ENCODE measurements at regions not wholly inside any gene's neighbourhood (a gene's known extent, or its start where the extent isn't known, plus 50 kb on each side); places are given as distances from the start of the nearest gene placed in this dataset.
"Not testable (repeated sequence)": the region's sequence is repeated elsewhere in the genome, so short reads cannot be mapped to it uniquely, and the experiment has no call there.

GRCh38 chr12:115296613-115297198 lies 612.7 kb upstream of the TBX3 start:
- no peak overlapping the region for H3K4me3 ChIP-seq (ENCODE audit: control insufficient read depth, low read depth, low read length)
- no peak for TF ChIP-seq CTCF (IDR thresholded peaks at IDR 0.05; ENCODE audit: control insufficient read depth, insufficient read depth, low read depth, low read length, missing control alignments)
- no peak for DNase-seq (ENCODE audit: low read depth)

GRCh38 chr12:115295886-115296285 lies 611.9 kb upstream of the TBX3 start:
- no peak overlapping the region for H3K4me3 ChIP-seq (ENCODE audit: control insufficient read depth, low read depth, low read length)
- TF ChIP-seq CTCF (IDR thresholded peaks at IDR 0.05; ENCODE audit: control insufficient read depth, insufficient read depth, low read depth, low read length, missing control alignments): no peak
- DNase-seq (ENCODE audit: low read depth): no peak

- DNase-seq (ENCODE audit: low read depth): no peak
- H3K4me3 ChIP-seq (ENCODE audit: control insufficient read depth, low read depth, low read length): no peak overlapping the region
- no peak for TF ChIP-seq CTCF (IDR thresholded peaks at IDR 0.05; ENCODE audit: control insufficient read depth, insufficient read depth, low read depth, low read length, missing control alignments)
Measured at GRCh38 chr12:115294453-115295133, 610.6 kb upstream of the TBX3 start.

GRCh38 chr12:115285429-115285828 lies 601.5 kb upstream of the TBX3 start:
- DNase-seq (ENCODE audit: low read depth); H3K4me3 ChIP-seq (ENCODE audit: control insufficient read depth, low read depth, low read length): not testable (repeated sequence)

- TF ChIP-seq CTCF (IDR thresholded peaks at IDR 0.05; ENCODE audit: control insufficient read depth, insufficient read depth, low read depth, low read length, missing control alignments): no peak
- no peak for DNase-seq (ENCODE audit: low read depth)
- no peak overlapping the region for H3K4me3 ChIP-seq (ENCODE audit: control insufficient read depth, low read depth, low read length)
Measured at GRCh38 chr12:115273456-115273855, 589.5 kb upstream of the TBX3 start.

- no peak overlapping the region for H3K4me3 ChIP-seq (ENCODE audit: control insufficient read depth, low read depth, low read length)
- no peak for DNase-seq (ENCODE audit: low read depth)
- no peak for TF ChIP-seq CTCF (IDR thresholded peaks at IDR 0.05; ENCODE audit: control insufficient read depth, insufficient read depth, low read depth, low read length, missing control alignments)
Measured at GRCh38 chr12:115268451-115268850, 584.5 kb upstream of the TBX3 start.

GRCh38 chr12:115267891-115268290 lies 583.9 kb upstream of the TBX3 start:
- no peak for TF ChIP-seq CTCF (IDR thresholded peaks at IDR 0.05; ENCODE audit: control insufficient read depth, insufficient read depth, low read depth, low read length, missing control alignments)
- no peak for DNase-seq (ENCODE audit: low read depth)

More at GRCh38 chr12:115267891-115268290, 583.9 kb upstream of the TBX3 start:
- H3K4me3 ChIP-seq (ENCODE audit: control insufficient read depth, low read depth, low read length): no peak overlapping the region
